NT2/D1 (cell line): ENCODE measurements at regions not wholly inside any gene's neighbourhood (a gene's known extent, or its start where the extent isn't known, plus 50 kb on each side); places are given as distances from the start of the nearest gene placed in this dataset.
"Not testable (repeated sequence)": the region's sequence is repeated elsewhere in the genome, so short reads cannot be mapped to it uniquely, and the experiment has no call there.

Experiments
- DNase-seq: peaks from one replicate; pipeline ENCODE4 v3.0.0-alpha.2; 2011; ENCODE audit warnings: low read depth, low spot score
- H3K27me3 ChIP-seq: 2 replicates; pipeline ENCODE4 v1.6.0; 2011; ENCODE audit warnings: mild to moderate bottlenecking; ENCODE audit not compliant: insufficient read length, insufficient read depth
- H3K36me3 ChIP-seq: 2 replicates; pipeline ENCODE4 v1.6.1; 2011; ENCODE audit warnings: mild to moderate bottlenecking, low read length, mixed read lengths; ENCODE audit not compliant: insufficient read depth, insufficient read length
- H3K4me1 ChIP-seq: 2 replicates; pipeline ENCODE4 v1.5.1; 2011; ENCODE audit not compliant: insufficient read depth, insufficient read length
- H3K4me3 ChIP-seq: 2 replicates; pipeline ENCODE4 v1.5.1; 2011; ENCODE audit warnings: low read depth; ENCODE audit not compliant: insufficient read length
- H3K9ac ChIP-seq: 2 replicates; pipeline ENCODE4 v1.6.0; 2011; ENCODE audit warnings: low read depth; ENCODE audit not compliant: insufficient read length
- H3K9me3 ChIP-seq: 2 replicates; pipeline ENCODE4 v1.5.1; 2011; ENCODE audit warnings: mild to moderate bottlenecking, low read length; ENCODE audit not compliant: insufficient read depth
- SUZ12 ChIP-seq: IDR thresholded peaks from 2 replicates; pipeline ENCODE4 v1.6.1; 2011; ENCODE audit not compliant: insufficient read length, insufficient read depth; ENCODE audit errors: extremely low read depth
- YY1 ChIP-seq: IDR thresholded peaks from 2 replicates; pipeline ENCODE4 v1.6.1; 2011; ENCODE audit not compliant: insufficient read length, insufficient read depth
- ZNF274 ChIP-seq: IDR thresholded peaks from 2 replicates; pipeline ENCODE4 v1.6.1; 2011; ENCODE audit warnings: mild to moderate bottlenecking, low read depth, low read length

GRCh38 chr12:69172491-69172890 lies 66.9 kb upstream of the CPSF6 start:
- Histone ChIP-seq H3K27me3 (no peaks in the 10 kb centered on the region), H3K4me1 (peaks cover under 1% of the 10 kb centered on the region), H3K4me3 (no peak overlapping the region), H3K9ac (no peak overlapping the region), H3K9me3 (peaks cover 9% of the 10 kb centered on the region; the same call in 1 of the 2 replicates), H3K36me3 (no peaks in the 10 kb centered on the region)
- TF ChIP-seq YY1 (no peak), ZNF274 (no peak), SUZ12 (no peak)
- DNase-seq, result no peak

- Histone ChIP-seq H3K27me3 (no peaks in the 10 kb centered on the region), H3K9me3 (peaks cover 9% of the 10 kb centered on the region; the same call in 1 of the 2 replicates), H3K4me3 (no peak overlapping the region), H3K9ac (no peak overlapping the region), H3K36me3 (no peaks in the 10 kb centered on the region), H3K4me1 (no peaks in the 10 kb centered on the region)
- no peak for DNase-seq
- TF ChIP-seq ZNF274 (no peak), SUZ12 (no peak), YY1 (no peak)
These were observed 66.0 kb upstream of the CPSF6 start for GRCh38 chr12:69173368-69173767.

- H3K9ac ChIP-seq, result no peak overlapping the region
- no peaks in the 10 kb centered on the region for H3K4me1 ChIP-seq
- H3K4me3 ChIP-seq, result no peak overlapping the region
- H3K36me3 ChIP-seq, result no peaks in the 10 kb centered on the region
- peaks cover 23% of the 10 kb centered on the region; the same call in 1 of the 2 replicates for H3K9me3 ChIP-seq
- no peaks in the 10 kb centered on the region for H3K27me3 ChIP-seq
- DNase-seq, result no peak
- TF ChIP-seq SUZ12, result no peak
- TF ChIP-seq YY1, result no peak
- TF ChIP-seq ZNF274, result no peak
These were observed 59.6 kb upstream of the CPSF6 start for GRCh38 chr12:69179786-69180185.

GRCh38 chr12:69187572-69187971 lies 51.8 kb upstream of the CPSF6 start:
- H3K4me1 ChIP-seq, DNase-seq, H3K9ac ChIP-seq, H3K36me3 ChIP-seq, H3K27me3 ChIP-seq, H3K4me3 ChIP-seq: not testable (repeated sequence)
- H3K9me3 ChIP-seq, result peaks cover 73% of the 10 kb centered on the region

GRCh38 chr12:69189378-69189978 lies 49.9 kb upstream of the CPSF6 start:
- Histone ChIP-seq H3K27me3 (no peaks in the 10 kb centered on the region), H3K4me3 (no peak overlapping the region), H3K4me1 (no peaks in the 10 kb centered on the region), H3K36me3 (no peaks in the 10 kb centered on the region), H3K9ac (no peak overlapping the region), H3K9me3 (peaks cover 69% of the 10 kb centered on the region)
- no peak for TF ChIP-seq YY1
- TF ChIP-seq SUZ12, result no peak
- TF ChIP-seq ZNF274, result no peak
- DNase-seq, result no peak
